Activated T-helper 2 cell treated with anti-CD3 and anti-CD28 coated beads, Interferon-gamma antibody, Interleukin-2, Interleukin-4, amounts not matched to agents 10 μg/mL and 5 μg/mL and 100 μg/mL, durations not matched to agents 14 hours and 24 hours and 36 hours (primary cell): ENCODE measurements at regions not wholly inside any gene's neighbourhood (a gene's known extent, or its start where the extent isn't known, plus 50 kb on each side); places are given as distances from the start of the nearest gene placed in this dataset.

ENCODE experiments used
- DNase-seq: peaks from one replicate; pipeline ENCODE4 v3.0.0; 2021; ENCODE audit warnings: low spot score
- H3K27ac Mint-ChIP-seq: one replicate; pipeline ENCODE4 v1.8.0; 2021; ENCODE audit warnings: mixed read lengths
- H3K27me3 Mint-ChIP-seq: one replicate; pipeline ENCODE4 v1.8.0; 2021; ENCODE audit warnings: low read depth, mixed read lengths
- H3K36me3 Mint-ChIP-seq: one replicate; pipeline ENCODE4 v1.8.0; 2021; ENCODE audit warnings: low read depth, mixed read lengths
- H3K4me1 Mint-ChIP-seq: one replicate; pipeline ENCODE4 v1.8.0; 2021; ENCODE audit warnings: low read depth, mixed read lengths
- H3K4me3 Mint-ChIP-seq: one replicate; pipeline ENCODE4 v1.8.0; 2021; ENCODE audit warnings: low read depth, mild to moderate bottlenecking, moderate library complexity, mixed read lengths
- H3K9me3 Mint-ChIP-seq: one replicate; pipeline ENCODE4 v1.8.0; 2021; ENCODE audit warnings: mixed read lengths
- intact Hi-C: fragments of 100-400 bp; cut with micrococcal nuclease; formaldehyde crosslinking; loops from one replicate; pipeline ENCODE4 v1.15.1; 2023

- H3K27me3 Mint-ChIP-seq = peaks cover 4% of the 10 kb centered on the region
Measured at GRCh38 chr3:66142079-66142478, 78.7 kb upstream of the SLC25A26 start.

GRCh38 chr3:66140743-66141372, 79.9 kb upstream of the SLC25A26 start:
- H3K4me3 Mint-ChIP-seq = no peak overlapping the region
- peaks cover 4% of the 10 kb centered on the region for H3K27me3 Mint-ChIP-seq
- no peaks in the 10 kb centered on the region for H3K9me3 Mint-ChIP-seq
- H3K27ac Mint-ChIP-seq = no peak overlapping the region
- no peaks in the 10 kb centered on the region for H3K36me3 Mint-ChIP-seq
- H3K4me1 Mint-ChIP-seq = no peaks in the 10 kb centered on the region
- DNase-seq = no peak
- intact Hi-C loops = no loop called here

More at GRCh38 chr3:66142079-66142478, 78.7 kb upstream of the SLC25A26 start:
- no peak overlapping the region for H3K27ac Mint-ChIP-seq
- no peak for DNase-seq
- H3K36me3 Mint-ChIP-seq = no peaks in the 10 kb centered on the region
- H3K9me3 Mint-ChIP-seq = no peaks in the 10 kb centered on the region
- H3K4me3 Mint-ChIP-seq = no peak overlapping the region
- intact Hi-C loops = no loop called here
- H3K4me1 Mint-ChIP-seq = no peaks in the 10 kb centered on the region

GRCh38 chr3:66140106-66140505, 80.7 kb upstream of the SLC25A26 start:
- intact Hi-C loops = no loop called here
- DNase-seq = no peak
- Mint-ChIP-seq H3K9me3 (no peaks in the 10 kb centered on the region), H3K27ac (no peak overlapping the region), H3K36me3 (no peaks in the 10 kb centered on the region), H3K27me3 (peaks cover 4% of the 10 kb centered on the region), H3K4me3 (no peak overlapping the region), H3K4me1 (no peaks in the 10 kb centered on the region)

GRCh38 chr3:66139415-66139814, 81.4 kb upstream of the SLC25A26 start:
- H3K27me3 Mint-ChIP-seq = peaks cover 4% of the 10 kb centered on the region
- H3K4me3 Mint-ChIP-seq = no peak overlapping the region
- no peak overlapping the region for H3K27ac Mint-ChIP-seq
- H3K9me3 Mint-ChIP-seq = no peaks in the 10 kb centered on the region
- intact Hi-C loops = no loop called here
- no peaks in the 10 kb centered on the region for H3K4me1 Mint-ChIP-seq
- H3K36me3 Mint-ChIP-seq = no peaks in the 10 kb centered on the region
- no peak for DNase-seq

- intact Hi-C loops = loop anchor here (1.0 kb wide), 1 partner anchor 353 kb away; no protein-coding TSS in a partner anchor
- no peak for DNase-seq
Measured at GRCh38 chr3:66138336-66139313, 82.2 kb upstream of the SLC25A26 start.

GRCh38 chr3:66136597-66136996, 84.2 kb upstream of the SLC25A26 start:
- no peaks in the 10 kb centered on the region for H3K4me1 Mint-ChIP-seq
- no peaks in the 10 kb centered on the region for H3K36me3 Mint-ChIP-seq
- DNase-seq = no peak
- H3K9me3 Mint-ChIP-seq = no peaks in the 10 kb centered on the region
- no peak overlapping the region for H3K27ac Mint-ChIP-seq
- H3K27me3 Mint-ChIP-seq = peaks cover 4% of the 10 kb centered on the region
- no peak overlapping the region for H3K4me3 Mint-ChIP-seq
- intact Hi-C loops = no loop called here

More at GRCh38 chr3:66138336-66139313, 82.2 kb upstream of the SLC25A26 start:
- no peak overlapping the region for H3K4me3 Mint-ChIP-seq
- H3K36me3 Mint-ChIP-seq = no peaks in the 10 kb centered on the region
- H3K9me3 Mint-ChIP-seq = no peaks in the 10 kb centered on the region
- H3K4me1 Mint-ChIP-seq = no peaks in the 10 kb centered on the region
- H3K27ac Mint-ChIP-seq = no peak overlapping the region
- H3K27me3 Mint-ChIP-seq = peaks cover 4% of the 10 kb centered on the region

GRCh38 chr3:66133853-66134445, 86.9 kb upstream of the SLC25A26 start:
- Mint-ChIP-seq H3K27me3 (no peaks in the 10 kb centered on the region), H3K9me3 (no peaks in the 10 kb centered on the region), H3K27ac (no peak overlapping the region), H3K36me3 (no peaks in the 10 kb centered on the region), H3K4me3 (no peak overlapping the region), H3K4me1 (no peaks in the 10 kb centered on the region)
- no peak for DNase-seq
- intact Hi-C loops = no loop called here

GRCh38 chr3:66133050-66133757, 87.6 kb upstream of the SLC25A26 start:
- no peaks in the 10 kb centered on the region for H3K36me3 Mint-ChIP-seq
- H3K27ac Mint-ChIP-seq = no peak overlapping the region
- no peaks in the 10 kb centered on the region for H3K4me1 Mint-ChIP-seq
- no peak for DNase-seq
- H3K27me3 Mint-ChIP-seq = no peaks in the 10 kb centered on the region
- intact Hi-C loops = no loop called here
- H3K4me3 Mint-ChIP-seq = no peak overlapping the region
- no peaks in the 10 kb centered on the region for H3K9me3 Mint-ChIP-seq

- Mint-ChIP-seq H3K27me3 (no peaks in the 10 kb centered on the region), H3K9me3 (no peaks in the 10 kb centered on the region), H3K4me3 (no peak overlapping the region), H3K4me1 (no peaks in the 10 kb centered on the region), H3K27ac (no peak overlapping the region), H3K36me3 (no peaks in the 10 kb centered on the region)
- intact Hi-C loops = no loop called here
- DNase-seq = no peak
Measured at GRCh38 chr3:66128623-66129022, 89.9 kb upstream of the MAGI1 start.

GRCh38 chr3:66121318-66121717, 82.6 kb upstream of the MAGI1 start:
- no peaks in the 10 kb centered on the region for H3K27me3 Mint-ChIP-seq
- H3K9me3 Mint-ChIP-seq = no peaks in the 10 kb centered on the region
- intact Hi-C loops = no loop called here
- no peak overlapping the region for H3K27ac Mint-ChIP-seq
- H3K4me1 Mint-ChIP-seq = no peaks in the 10 kb centered on the region
- H3K4me3 Mint-ChIP-seq = no peak overlapping the region
- DNase-seq = no peak
- no peaks in the 10 kb centered on the region for H3K36me3 Mint-ChIP-seq

- no peak overlapping the region for H3K27ac Mint-ChIP-seq
- intact Hi-C loops = no loop called here
- no peak for DNase-seq
- no peak overlapping the region for H3K4me3 Mint-ChIP-seq
- no peaks in the 10 kb centered on the region for H3K9me3 Mint-ChIP-seq
- H3K4me1 Mint-ChIP-seq = no peaks in the 10 kb centered on the region
- no peaks in the 10 kb centered on the region for H3K36me3 Mint-ChIP-seq
- peaks cover 4% of the 10 kb centered on the region for H3K27me3 Mint-ChIP-seq
Measured at GRCh38 chr3:66115858-66116654, 77.3 kb upstream of the MAGI1 start.

- H3K4me1 Mint-ChIP-seq = no peaks in the 10 kb centered on the region
- no peak overlapping the region for H3K27ac Mint-ChIP-seq
- no peaks in the 10 kb centered on the region for H3K36me3 Mint-ChIP-seq
Measured at GRCh38 chr3:66113542-66113941, 74.8 kb upstream of the MAGI1 start.

More at GRCh38 chr3:66113542-66113941, 74.8 kb upstream of the MAGI1 start:
- Mint-ChIP-seq H3K4me3 (no peak overlapping the region), H3K27me3 (peaks cover 4% of the 10 kb centered on the region), H3K9me3 (no peaks in the 10 kb centered on the region)
- no peak for DNase-seq
- intact Hi-C loops = no loop called here
